HCT116 (cell line): ENCODE measurements at regions not wholly inside any gene's neighbourhood (a gene's known extent, or its start where the extent isn't known, plus 50 kb on each side); places are given as distances from the start of the nearest gene placed in this dataset.

ENCODE experiments used
- ATAC-seq: fragments of 200-7000 bp; cut with Tn5 transposase; 2 replicates; pipeline ENCODE4 v1.9.1; 2020; ENCODE audit warnings: mild to moderate bottlenecking, moderate library complexity
- BruUV-seq: library from RNA; stranded (reverse); fragments of 400-500 nt; replicated peaks from 2 replicates; lab custom pipeline; 2021; lab: Mats Ljungman, UMichigan
- CTCF ChIA-PET: fragments of 300-600 bp; sonication (Branson Sonifier 250); formaldehyde crosslinking; loops from one replicate; lab custom pipeline; 2021; ENCODE audit warnings: antibody characterized with exemption; lab: Charles Lee
- POLR2A ChIA-PET: fragments of 300-600, 350-600 bp; sonication (Branson Sonifier 250); formaldehyde crosslinking; loops from one replicate; lab custom pipeline; 2021; ENCODE audit warnings: antibody characterized with exemption; lab: Charles Lee
- RAD21 ChIA-PET, 2 experiments: fragments of 300-600 bp; sonication (Branson Sonifier 250); formaldehyde crosslinking; loops; one replicate each; lab custom pipeline; 2023; ENCODE audit warnings: low total read pairs in 2 of 2; ENCODE audit not compliant: uncharacterized antibody in 2 of 2, unreplicated experiment in 2 of 2, low non-redundant PET in 1 of 2; lab: Charles Lee
- DNase-seq: peaks from one replicate; pipeline ENCODE4 v3.0.0-alpha.2; 2010; ENCODE audit warnings: low read depth, low spot score
- H2AFZ ChIP-seq: fragments of 200-600 bp; shearing (Covaris generic), sonication (generic); 2 replicates; pipeline ENCODE4 v1.6.1; 2017; ENCODE audit warnings: low read depth, mixed run types, mixed read lengths, antibody characterized with exemption, low read length; ENCODE audit not compliant: poor library complexity, severe bottlenecking
- H3K27ac ChIP-seq: 2 replicates; pipeline ENCODE4 v1.5.1; 2012; ENCODE audit warnings: low read depth, low read length
- H3K27me3 ChIP-seq: fragments of 200-600 bp; sonication (generic); 2 replicates; pipeline ENCODE4 v1.6.1; 2016; ENCODE audit warnings: mixed run types, low read length, mixed read lengths; ENCODE audit not compliant: insufficient read depth
- H3K36me3 ChIP-seq, 2 experiments: fragments of 200-500 bp in 1 of 2; fragments of 200-600 bp in 1 of 2; sonication (Bioruptor generic) in 1 of 2; sonication (generic) in 1 of 2; 2 replicates each; pipeline versions ENCODE4 v1.5.1 to v1.6.1; 2014 to 2016; ENCODE audit warnings: low read length in 2 of 2, inconsistent platforms in 1 of 2, mixed read lengths in 1 of 2, mixed run types in 1 of 2; ENCODE audit not compliant: insufficient read depth in 2 of 2, control insufficient read depth in 1 of 2
- H3K4me1 ChIP-seq, 2 experiments: fragments of 200-600 bp in 1 of 2; sonication (generic) in 1 of 2; 2 replicates each; pipeline versions ENCODE4 v1.5.1 to v1.6.1; 2012 to 2017; ENCODE audit warnings: low read length in 2 of 2, inconsistent platforms in 1 of 2, mild to moderate bottlenecking in 1 of 2, mixed read lengths in 1 of 2, mixed run types in 1 of 2, moderate library complexity in 1 of 2; ENCODE audit not compliant: insufficient read depth in 2 of 2, control insufficient read depth in 1 of 2
- H3K4me2 ChIP-seq: fragments of 200-600 bp; sonication (generic); 2 replicates; pipeline ENCODE4 v1.6.1; 2017; ENCODE audit warnings: mixed run types, low read length, mixed read lengths
- H3K4me3 ChIP-seq, 2 experiments: fragments of 200-600 bp in 1 of 2; sonication (generic) in 1 of 2; replicated peaks in 1 of 2; 2 replicates each; pipeline ENCODE4 v1.5.1; 2011 to 2016; ENCODE audit warnings: low read length in 2 of 2, control low read depth in 1 of 2, low read depth in 1 of 2, mild to moderate bottlenecking in 1 of 2, mixed read lengths in 1 of 2, mixed run types in 1 of 2
- H3K79me2 ChIP-seq: fragments of 200-600 bp; sonication (generic); 2 replicates; pipeline ENCODE4 v1.6.1; 2017; ENCODE audit warnings: mild to moderate bottlenecking, mixed run types, low read length, moderate library complexity, mixed read lengths; ENCODE audit not compliant: insufficient read depth
- H3K9ac ChIP-seq: fragments of 200-600 bp; sonication (generic); 2 replicates; pipeline ENCODE4 v1.6.1; 2016; ENCODE audit warnings: low read length, mixed read lengths
- H3K9me2 ChIP-seq: fragments of 200-600 bp; sonication (generic), shearing (Covaris generic); 2 replicates; pipeline ENCODE4 v1.6.1; 2017; ENCODE audit warnings: mixed run types, mild to moderate bottlenecking, moderate library complexity; ENCODE audit not compliant: insufficient read depth
- H3K9me3 ChIP-seq, 2 experiments: fragments of 200-500 bp in 1 of 2; fragments of 200-600 bp in 1 of 2; sonication (Bioruptor generic) in 1 of 2; sonication (generic) in 1 of 2; 2 replicates each; pipeline ENCODE4 v1.6.1; 2014 to 2017; ENCODE audit warnings: low read length in 2 of 2, mixed read lengths in 2 of 2, inconsistent platforms in 1 of 2, low read depth in 1 of 2, mild to moderate bottlenecking in 1 of 2, mixed run types in 1 of 2, moderate library complexity in 1 of 2; ENCODE audit not compliant: control insufficient read depth in 1 of 2, insufficient read depth in 1 of 2
- H4K20me1 ChIP-seq: fragments of 200-600 bp; sonication (generic), shearing (Covaris generic); 2 replicates; pipeline ENCODE4 v1.6.1; 2017; ENCODE audit warnings: mixed run types, mild to moderate bottlenecking, moderate library complexity; ENCODE audit not compliant: insufficient read depth
- ATF3 ChIP-seq: IDR thresholded peaks from 2 replicates; pipeline ENCODE4 v1.6.1; 2012
- CBX3 ChIP-seq: IDR thresholded peaks from 2 replicates; pipeline ENCODE4 v1.6.1; 2012; ENCODE audit warnings: low read depth
- CEBPB ChIP-seq: IDR thresholded peaks from 2 replicates; pipeline ENCODE4 v1.6.1; 2012; ENCODE audit warnings: low read depth
- CTCF ChIP-seq, 3 experiments: fragments of 200-600 bp in 1 of 3; sonication (generic) in 1 of 3; IDR thresholded peaks in 2 of 3; conservative IDR thresholded peaks in 1 of 3; 2 replicates each; pipeline ENCODE4 v1.5.1; 2012 to 2017; ENCODE audit warnings: low read depth in 2 of 3, low read length in 2 of 3, antibody characterized with exemption in 1 of 3, borderline replicate concordance in 1 of 3, control low read depth in 1 of 3, mild to moderate bottlenecking in 1 of 3, mixed read lengths in 1 of 3, mixed run types in 1 of 3, moderate library complexity in 1 of 3; ENCODE audit not compliant: insufficient read depth in 1 of 3
- EGR1 ChIP-seq: IDR thresholded peaks from 2 replicates; pipeline ENCODE4 v1.6.1; 2012; ENCODE audit warnings: low read depth
- ELF1 ChIP-seq: IDR thresholded peaks from 2 replicates; pipeline ENCODE4 v1.6.1; 2012; ENCODE audit warnings: low read depth, borderline replicate concordance
- EZH2 ChIP-seq: fragments of 200-600 bp; sonication (generic); IDR thresholded peaks from 2 replicates; pipeline ENCODE4 v1.6.1; 2017; ENCODE audit warnings: antibody characterized with exemption, mixed run types
- EZH2phosphoT487 ChIP-seq: fragments of 200-600 bp; IDR thresholded peaks from 2 replicates; pipeline ENCODE4 v1.6.1; 2018; ENCODE audit warnings: antibody characterized with exemption, borderline replicate concordance
- JUND ChIP-seq: IDR thresholded peaks from 2 replicates; pipeline ENCODE4 v1.6.1; 2012
- POLR2A ChIP-seq: IDR thresholded peaks from 2 replicates; pipeline ENCODE4 v1.7.0; 2011; ENCODE audit warnings: borderline replicate concordance; ENCODE audit not compliant: insufficient read depth, insufficient read length; ENCODE audit errors: extremely low read depth
- RAD21 ChIP-seq: IDR thresholded peaks from 2 replicates; pipeline ENCODE4 v1.6.1; 2012; ENCODE audit warnings: low read depth, mild to moderate bottlenecking
- REST ChIP-seq: IDR thresholded peaks from 2 replicates; pipeline ENCODE4 v1.6.1; 2012; ENCODE audit warnings: low read depth
- SIN3A ChIP-seq: IDR thresholded peaks from 2 replicates; pipeline ENCODE4 v1.6.1; 2012; ENCODE audit warnings: low read depth
- SP1 ChIP-seq: IDR thresholded peaks from 2 replicates; pipeline ENCODE4 v1.6.1; 2012; ENCODE audit warnings: low read depth
- SRF ChIP-seq: IDR thresholded peaks from 2 replicates; pipeline ENCODE4 v1.6.1; 2012; ENCODE audit warnings: low read depth
- TCF7L2 ChIP-seq: IDR thresholded peaks from 2 replicates; pipeline ENCODE4 v1.7.0; 2011; ENCODE audit warnings: borderline replicate concordance, inconsistent platforms; ENCODE audit not compliant: insufficient read depth, insufficient read length; ENCODE audit errors: extremely low read depth
- YY1 ChIP-seq: IDR thresholded peaks from 2 replicates; pipeline ENCODE4 v1.6.1; 2011; ENCODE audit warnings: low read length, low read depth, moderate library complexity, mild to moderate bottlenecking; ENCODE audit not compliant: insufficient replicate concordance; ENCODE audit errors: extremely low read depth
- ZBTB33 ChIP-seq: IDR thresholded peaks from 2 replicates; pipeline ENCODE4 v1.6.1; 2011; ENCODE audit warnings: mild to moderate bottlenecking, low read length, moderate library complexity; ENCODE audit not compliant: insufficient replicate concordance; ENCODE audit errors: extremely low read depth
- ZFX ChIP-seq: fragments of 450-650 bp; IDR thresholded peaks from 2 replicates; pipeline ENCODE4 v1.6.1; 2017
- ZNF274 ChIP-seq: fragments of 200-500 bp; sonication (Bioruptor generic); IDR thresholded peaks from 2 replicates; pipeline ENCODE4 v1.6.1; 2014; ENCODE audit warnings: mild to moderate bottlenecking, low read depth, low read length, inconsistent platforms
- intact Hi-C: fragments of 100-400 bp; cut with micrococcal nuclease; formaldehyde crosslinking; loops from 2 replicates; pipeline ENCODE4 v1.10.0; 2022

- no peak overlapping the region for H3K4me2 ChIP-seq
- RAD21 ChIA-PET, result no interaction called here
- no peak overlapping the region for H3K9ac ChIP-seq
- intact Hi-C loops, result no loop called here
- ATAC-seq, result no peak
- H3K27me3 ChIP-seq, result peaks cover 10% of the 10 kb centered on the region
- no peak overlapping the region for H2AFZ ChIP-seq
- no peak for DNase-seq
- TF ChIP-seq ATF3 (no peak), SP1 (no peak), SIN3A (no peak), EZH2phosphoT487 (no peak), CEBPB (no peak), ZNF274 (no peak), TCF7L2 (no peak), REST (no peak), ZFX (no peak), ZBTB33 (no peak), RAD21 (no peak), SRF (no peak), YY1 (no peak), CTCF (IDR thresholded peaks at IDR 0.05 in 2 of 3, conservative IDR thresholded peaks at IDR 0.05 in 1 of 3; ENCODE audit: borderline replicate concordance in 1 of 3, insufficient read depth in 1 of 3, low read depth in 2 of 3, low read length in 2 of 3) (no peak), JUND (no peak), ELF1 (no peak), EZH2 (no peak), CBX3 (no peak), POLR2A (no peak), EGR1 (no peak)
- BruUV-seq, result no TSS peak
- H3K4me3 ChIP-seq, result no peak overlapping the region
- no peak overlapping the region for H3K27ac ChIP-seq
- no peaks in the 10 kb centered on the region for H3K4me1 ChIP-seq
- no peaks in the 10 kb centered on the region for H3K36me3 ChIP-seq
- H4K20me1 ChIP-seq, result no peaks in the 10 kb centered on the region
- H3K79me2 ChIP-seq, result no peaks in the 10 kb centered on the region
- CTCF ChIA-PET, result interaction anchor here (1.0 kb wide), 1 partner anchor 15 kb away, joined by 5 read pairs; no protein-coding TSS in a partner anchor
- POLR2A ChIA-PET, result no interaction called here
- no peaks in the 10 kb centered on the region for H3K9me3 ChIP-seq
- H3K9me2 ChIP-seq, result no peaks in the 10 kb centered on the region
These were observed 132.0 kb upstream of the EEF1E1 start for GRCh38 chr6:8234321-8234720.
